Tibial nerve (tissue), 3 donors: ENCODE measurements at regions not wholly inside any gene's neighbourhood (a gene's known extent, or its start where the extent isn't known, plus 50 kb on each side); places are given as distances from the start of the nearest gene placed in this dataset.

Experiments used
- CTCF ChIP-seq, 5 experiments: fragments of 200-600 bp in 3 of 5; fragments of 450-650 bp in 2 of 5; sonication (generic) in 3 of 5; IDR thresholded peaks; one replicate each; pipeline ENCODE4 v1.5.1; 2016 to 2019; ENCODE audit warnings: antibody characterized with exemption in 5 of 5, mild to moderate bottlenecking in 3 of 5, moderate library complexity in 2 of 5
- POLR2A ChIP-seq, 2 donors: fragments of 450-650 bp; IDR thresholded peaks; one replicate each; pipeline ENCODE4 v1.6.1; 2017; ENCODE audit warnings: antibody characterized with exemption in 2 of 2, mild to moderate bottlenecking in 2 of 2, moderate library complexity in 2 of 2

- TF ChIP-seq POLR2A (IDR thresholded peaks at IDR 0.05) (no peak), CTCF (IDR thresholded peaks at IDR 0.05) (no peak)
Observed at GRCh38 chr12:46490635-46491034, 118.1 kb upstream of the SLC38A2 start.
